ENCODE measurements at regions not wholly inside any gene's neighbourhood (a gene's known extent, or its start where the extent isn't known, plus 50 kb on each side); places are given as distances from the start of the nearest gene placed in this dataset.
"Not testable (repeated sequence)": the region's sequence is repeated elsewhere in the genome, so short reads cannot be mapped to it uniquely, and the experiment has no call there.

DNA sequence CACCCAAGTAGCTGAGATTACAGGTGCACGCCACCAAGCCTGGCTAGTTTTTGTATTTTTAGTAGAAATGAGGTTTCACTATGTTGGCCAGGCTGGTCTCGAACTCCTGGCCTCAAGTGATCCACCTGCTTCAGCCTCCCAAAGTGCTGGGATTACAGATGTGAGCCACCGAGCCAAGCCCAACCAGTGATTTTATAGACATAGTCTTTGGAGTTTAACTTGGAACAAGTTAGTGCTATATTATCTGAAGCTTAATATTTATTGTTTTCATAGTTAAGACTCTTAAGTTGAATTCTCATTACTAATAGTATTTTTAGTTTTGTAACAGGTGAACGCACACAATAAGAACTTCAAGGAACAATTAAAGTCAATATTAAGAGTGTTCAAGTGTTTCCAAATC lies 122.1 kb downstream of the SPAG6 start:
- not testable (repeated sequence) for H3K4me1 ChIP-seq (ENCODE audit: insufficient read depth, low read length); H3K4me3 ChIP-seq (ENCODE audit: low read length); H3K36me3 ChIP-seq (ENCODE audit: insufficient read depth, low read depth, low read length); H3K9ac ChIP-seq (ENCODE audit: low read depth, low read length); H3K9me3 ChIP-seq (ENCODE audit: insufficient read depth, low read depth, low read length); H3K27ac ChIP-seq (ENCODE audit: low read length)
- H3K27me3 ChIP-seq (ENCODE audit: insufficient read depth, low read length) = peaks cover 18% of the 10 kb centered on the region

GRCh38 chr10:22468570-22469320 lies 123.4 kb downstream of the SPAG6 start:
- H3K9me3 ChIP-seq (ENCODE audit: insufficient read depth, low read depth, low read length) = no peaks in the 10 kb centered on the region
- H3K36me3 ChIP-seq (ENCODE audit: insufficient read depth, low read depth, low read length) = no peaks in the 10 kb centered on the region
- H3K27ac ChIP-seq (ENCODE audit: low read length) = no peak overlapping the region

DNA sequence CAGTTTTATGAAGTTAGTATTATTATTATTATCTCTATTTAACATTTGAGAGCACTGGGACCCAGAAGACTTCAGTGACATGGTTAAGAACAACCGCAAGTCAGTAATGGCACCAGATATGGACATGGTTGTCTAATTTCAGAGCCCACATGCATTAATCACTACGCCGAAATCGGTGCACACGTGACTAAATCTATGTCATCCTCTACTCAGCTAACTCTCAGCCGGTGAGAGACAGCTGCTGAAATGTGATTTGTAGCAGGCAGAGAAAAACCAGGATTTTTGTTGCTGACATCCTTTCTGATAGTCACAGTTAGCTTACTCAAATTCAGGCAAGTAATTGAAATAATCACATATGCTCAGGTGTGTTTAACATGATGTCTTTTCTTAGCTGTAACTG lies 127.7 kb downstream of the SPAG6 start:
- no peak overlapping the region for H3K9ac ChIP-seq (ENCODE audit: low read depth, low read length)
- no peaks in the 10 kb centered on the region for H3K9me3 ChIP-seq (ENCODE audit: insufficient read depth, low read depth, low read length)
- H3K27me3 ChIP-seq (ENCODE audit: insufficient read depth, low read length) = peaks cover 74% of the 10 kb centered on the region
- no peaks in the 10 kb centered on the region for H3K4me1 ChIP-seq (ENCODE audit: insufficient read depth, low read length)
- no peaks in the 10 kb centered on the region for H3K36me3 ChIP-seq (ENCODE audit: insufficient read depth, low read depth, low read length)
- H3K4me3 ChIP-seq (ENCODE audit: low read length) = no peak overlapping the region
- no peak overlapping the region for H3K27ac ChIP-seq (ENCODE audit: low read length)

More at GRCh38 chr10:22468570-22469320, 123.4 kb downstream of the SPAG6 start:
- peaks cover 31% of the 10 kb centered on the region for H3K27me3 ChIP-seq (ENCODE audit: insufficient read depth, low read length)
- no peak overlapping the region for H3K9ac ChIP-seq (ENCODE audit: low read depth, low read length)
- H3K4me3 ChIP-seq (ENCODE audit: low read length) = no peak overlapping the region
- H3K4me1 ChIP-seq (ENCODE audit: insufficient read depth, low read length) = no peaks in the 10 kb centered on the region

DNA sequence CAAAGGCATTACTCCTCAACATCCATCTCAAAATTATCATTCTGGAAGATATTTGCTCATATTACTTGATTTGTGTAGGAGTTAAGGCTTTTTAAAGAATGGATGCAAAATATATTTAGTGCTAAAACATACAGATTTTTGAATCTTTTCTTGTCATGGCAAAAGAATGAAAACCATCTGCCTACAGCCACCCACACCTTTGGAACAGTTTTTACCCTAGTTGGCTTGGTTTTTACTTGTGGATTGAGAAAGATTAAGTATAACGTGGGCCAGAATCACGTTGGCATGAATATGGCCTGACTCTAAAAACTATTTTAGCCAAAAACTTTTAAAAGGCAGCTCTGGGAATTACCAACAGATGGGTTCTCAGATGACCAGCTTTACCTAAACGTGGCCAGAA lies 128.2 kb downstream of the SPAG6 start:
- Histone ChIP-seq H3K9me3 (ENCODE audit: insufficient read depth, low read depth, low read length) (no peaks in the 10 kb centered on the region), H3K4me3 (ENCODE audit: low read length) (no peak overlapping the region), H3K27me3 (ENCODE audit: insufficient read depth, low read length) (peaks cover 78% of the 10 kb centered on the region), H3K4me1 (ENCODE audit: insufficient read depth, low read length) (no peaks in the 10 kb centered on the region), H3K27ac (ENCODE audit: low read length) (no peak overlapping the region), H3K9ac (ENCODE audit: low read depth, low read length) (no peak overlapping the region), H3K36me3 (ENCODE audit: insufficient read depth, low read depth, low read length) (no peaks in the 10 kb centered on the region)

- peaks cover 96% of the 10 kb centered on the region for H3K27me3 ChIP-seq (ENCODE audit: insufficient read depth, low read length)
- H3K9ac ChIP-seq (ENCODE audit: low read depth, low read length) = no peak overlapping the region
- H3K9me3 ChIP-seq (ENCODE audit: insufficient read depth, low read depth, low read length) = no peaks in the 10 kb centered on the region
- H3K27ac ChIP-seq (ENCODE audit: low read length) = no peak overlapping the region
- no peaks in the 10 kb centered on the region for H3K4me1 ChIP-seq (ENCODE audit: insufficient read depth, low read length)
- no peaks in the 10 kb centered on the region for H3K36me3 ChIP-seq (ENCODE audit: insufficient read depth, low read depth, low read length)
- H3K4me3 ChIP-seq (ENCODE audit: low read length) = peak overlapping the region; percentile 71
Measured at GRCh38 chr10:22475651-22476600, 130.6 kb downstream of the SPAG6 start.

DNA sequence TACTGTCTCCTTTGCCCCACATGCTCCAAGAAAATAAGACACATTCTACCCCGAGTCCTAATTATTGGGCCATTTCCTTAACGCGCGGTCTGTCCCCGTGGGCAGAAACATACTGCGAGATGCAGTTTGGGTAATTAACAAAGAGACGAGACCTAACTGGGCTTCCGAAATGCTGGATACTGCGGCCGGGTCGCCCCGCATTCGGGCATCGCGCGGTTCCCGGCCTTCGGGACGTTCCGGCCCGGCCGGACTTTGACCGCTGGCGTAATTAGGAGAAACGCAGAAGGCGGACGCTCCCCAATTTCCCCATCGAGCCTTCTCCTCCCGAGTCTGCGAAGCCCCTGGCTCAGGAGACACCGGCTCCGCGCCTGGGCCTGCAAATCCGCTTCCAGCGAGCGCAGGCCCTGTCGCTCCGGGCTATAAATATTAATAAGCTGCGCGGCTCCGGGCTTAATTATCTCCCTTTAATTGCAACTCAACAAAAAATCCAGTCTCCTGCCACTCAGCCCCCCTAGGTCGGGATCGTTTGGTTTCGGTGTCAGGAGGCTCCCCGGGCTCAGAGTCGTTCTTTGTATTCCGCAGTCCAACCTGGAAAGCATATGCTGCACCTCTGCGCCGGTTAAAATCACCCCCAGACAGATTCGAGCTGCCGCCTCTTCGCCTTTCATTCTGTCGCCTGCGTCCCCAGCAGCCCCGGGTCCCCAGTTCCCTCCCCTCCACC lies 131.5 kb downstream of the SPAG6 start:
- H3K4me3 ChIP-seq (ENCODE audit: low read length) = peak overlapping the region; percentile 71

DNA sequence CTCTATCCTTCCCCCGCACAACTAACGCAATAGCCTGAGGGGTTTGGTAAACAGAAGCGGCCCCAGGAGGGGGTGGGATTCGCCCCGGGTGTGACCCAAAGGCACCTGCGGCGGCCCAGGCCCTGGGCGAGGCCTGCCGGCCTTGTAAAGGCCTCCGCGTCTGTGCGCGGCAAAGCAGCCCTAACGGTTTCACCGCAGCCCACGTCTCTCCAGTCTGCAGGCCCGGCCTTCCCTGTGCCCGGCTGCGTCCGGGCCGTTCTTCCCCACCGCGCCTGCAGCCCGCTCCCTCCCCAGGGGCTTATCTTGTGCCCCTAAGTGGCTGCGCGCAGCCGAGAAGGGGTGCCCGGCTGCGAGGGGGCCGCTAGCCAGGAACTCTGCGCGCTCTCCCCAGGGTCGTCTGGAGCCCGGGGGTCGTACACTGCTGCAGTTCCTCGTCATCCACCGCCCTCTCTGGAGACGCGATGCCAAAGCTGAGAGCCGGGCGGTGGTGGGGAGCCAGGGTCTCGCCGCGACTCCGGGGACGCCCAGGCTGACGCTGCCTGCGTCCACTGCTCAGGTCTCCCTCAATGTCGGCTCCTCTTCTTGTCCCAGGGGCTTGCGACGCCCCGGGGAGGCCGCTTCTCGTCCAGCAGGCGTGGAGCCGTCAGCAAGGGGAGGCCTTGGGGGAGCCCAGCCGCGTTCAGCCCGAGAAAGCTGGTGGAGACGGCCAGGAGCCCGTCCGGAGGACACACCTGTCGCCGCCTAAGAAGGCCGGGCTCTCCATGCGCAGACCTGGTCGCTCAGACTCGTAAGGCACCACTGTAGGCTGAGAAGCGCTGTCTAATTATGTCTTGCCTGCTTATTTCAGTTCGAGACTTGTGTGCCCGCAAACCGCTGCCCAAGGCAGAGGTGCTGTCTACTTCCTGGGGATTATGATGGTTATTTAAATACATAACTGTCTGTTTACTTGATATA lies 132.3 kb downstream of the SPAG6 start:
- Histone ChIP-seq H3K36me3 (ENCODE audit: insufficient read depth, low read depth, low read length) (no peaks in the 10 kb centered on the region), H3K9me3 (ENCODE audit: insufficient read depth, low read depth, low read length) (no peaks in the 10 kb centered on the region)

More for the DNA sequence above, 131.5 kb downstream of the SPAG6 start:
- Histone ChIP-seq H3K27me3 (ENCODE audit: insufficient read depth, low read length) (peaks cover 99% of the 10 kb centered on the region), H3K27ac (ENCODE audit: low read length) (no peak overlapping the region), H3K36me3 (ENCODE audit: insufficient read depth, low read depth, low read length) (no peaks in the 10 kb centered on the region), H3K4me1 (ENCODE audit: insufficient read depth, low read length) (0 out of 2 replicates have a peak, but pooled peaks cover 7% of the 10 kb centered on the region), H3K9ac (ENCODE audit: low read depth, low read length) (no peak overlapping the region), H3K9me3 (ENCODE audit: insufficient read depth, low read depth, low read length) (no peaks in the 10 kb centered on the region)

GRCh38 chr10:22478555-22479334 lies 133.4 kb downstream of the SPAG6 start:
- Histone ChIP-seq H3K9me3 (ENCODE audit: insufficient read depth, low read depth, low read length) (no peaks in the 10 kb centered on the region), H3K27ac (ENCODE audit: low read length) (no peak overlapping the region), H3K36me3 (ENCODE audit: insufficient read depth, low read depth, low read length) (no peaks in the 10 kb centered on the region), H3K27me3 (ENCODE audit: insufficient read depth, low read length) (peaks cover 88% of the 10 kb centered on the region), H3K9ac (ENCODE audit: low read depth, low read length) (no peak overlapping the region), H3K4me1 (ENCODE audit: insufficient read depth, low read length) (0 out of 2 replicates have a peak, but pooled peaks cover 13% of the 10 kb centered on the region), H3K4me3 (ENCODE audit: low read length) (no peak overlapping the region)

More for the DNA sequence above, 132.3 kb downstream of the SPAG6 start:
- Histone ChIP-seq H3K4me3 (ENCODE audit: low read length) (peak overlapping the region; percentile 71), H3K4me1 (ENCODE audit: insufficient read depth, low read length) (0 out of 2 replicates have a peak, but pooled peaks cover 13% of the 10 kb centered on the region), H3K9ac (ENCODE audit: low read depth, low read length) (no peak overlapping the region), H3K27me3 (ENCODE audit: insufficient read depth, low read length) (peaks cover 99% of the 10 kb centered on the region), H3K27ac (ENCODE audit: low read length) (no peak overlapping the region)

DNA sequence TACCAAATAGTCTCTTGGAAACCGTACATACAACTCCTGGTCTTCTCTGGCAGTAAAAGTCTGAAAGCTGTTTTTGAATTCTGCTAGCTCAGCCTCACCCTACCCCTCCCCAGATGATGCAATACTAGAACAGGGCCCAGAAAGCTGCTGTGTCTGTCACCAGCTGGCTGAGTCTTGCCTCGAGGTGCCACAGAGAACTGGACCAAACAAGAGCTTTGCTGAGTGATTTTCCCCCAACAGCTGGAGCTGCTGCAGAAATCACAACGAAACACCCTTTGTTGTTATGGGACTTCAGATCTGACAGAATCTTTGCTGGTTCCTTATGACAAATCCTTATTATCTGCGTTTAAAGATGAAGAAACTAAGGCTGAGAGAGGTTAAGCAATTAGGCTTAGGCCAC lies 134.1 kb downstream of the SPAG6 start:
- H3K27me3 ChIP-seq (ENCODE audit: insufficient read depth, low read length) = peaks cover 82% of the 10 kb centered on the region
- 0 out of 2 replicates have a peak, but pooled peaks cover 13% of the 10 kb centered on the region for H3K4me1 ChIP-seq (ENCODE audit: insufficient read depth, low read length)
- H3K36me3 ChIP-seq (ENCODE audit: insufficient read depth, low read depth, low read length) = no peaks in the 10 kb centered on the region
- H3K4me3 ChIP-seq (ENCODE audit: low read length) = no peak overlapping the region
- no peaks in the 10 kb centered on the region for H3K9me3 ChIP-seq (ENCODE audit: insufficient read depth, low read depth, low read length)
- no peak overlapping the region for H3K9ac ChIP-seq (ENCODE audit: low read depth, low read length)
- H3K27ac ChIP-seq (ENCODE audit: low read length) = no peak overlapping the region

DNA sequence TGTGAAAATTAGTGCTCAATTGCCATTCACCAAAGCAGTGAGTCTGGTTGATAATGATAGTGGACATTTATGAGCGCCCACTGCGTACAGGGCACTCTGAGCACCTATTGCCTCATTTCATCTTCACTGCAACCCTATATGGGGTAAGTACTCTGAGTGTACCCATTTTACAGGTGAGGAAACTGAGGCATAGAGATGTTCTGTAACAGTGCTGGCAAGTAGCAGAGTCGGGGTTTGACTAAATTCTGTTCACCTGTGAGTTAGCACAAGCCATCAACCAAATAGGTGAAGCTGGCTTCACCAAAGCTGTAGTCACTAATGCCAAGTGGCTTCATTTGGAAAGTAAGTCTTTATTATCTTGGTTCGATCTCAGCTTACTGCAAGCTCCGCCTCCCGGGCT lies 135.8 kb downstream of the SPAG6 start:
- H3K9me3 ChIP-seq (ENCODE audit: insufficient read depth, low read depth, low read length) = no peaks in the 10 kb centered on the region
- H3K4me3 ChIP-seq (ENCODE audit: low read length) = no peak overlapping the region

More for the DNA sequence above, 135.8 kb downstream of the SPAG6 start:
- H3K27me3 ChIP-seq (ENCODE audit: insufficient read depth, low read length) = peaks cover 65% of the 10 kb centered on the region
- no peak overlapping the region for H3K27ac ChIP-seq (ENCODE audit: low read length)
- H3K4me1 ChIP-seq (ENCODE audit: insufficient read depth, low read length) = 0 out of 2 replicates have a peak, but pooled peaks cover 13% of the 10 kb centered on the region
- H3K36me3 ChIP-seq (ENCODE audit: insufficient read depth, low read depth, low read length) = no peaks in the 10 kb centered on the region
- no peak overlapping the region for H3K9ac ChIP-seq (ENCODE audit: low read depth, low read length)

Measured in iPS-20b (cell line).